H9 (cell line): ENCODE measurements at regions not wholly inside any gene's neighbourhood (a gene's known extent, or its start where the extent isn't known, plus 50 kb on each side); places are given as distances from the start of the nearest gene placed in this dataset.

Experiments used
- DNase-seq: peaks from one replicate; pipeline ENCODE4 v3.0.0-alpha.2; 2017
- H2AFZ ChIP-seq: one replicate; pipeline ENCODE4 v1.6.1; 2013; ENCODE audit warnings: mild to moderate bottlenecking, low read length, control low read depth, moderate library complexity
- H2AK5ac ChIP-seq: 2 replicates; pipeline ENCODE4 v1.6.1; 2013; ENCODE audit warnings: low read length, control low read depth, mixed read lengths; ENCODE audit not compliant: insufficient read length
- H2BK120ac ChIP-seq: one replicate; pipeline ENCODE4 v1.6.1; 2013; ENCODE audit warnings: low read depth, mild to moderate bottlenecking, low read length, control low read depth, inconsistent platforms; ENCODE audit not compliant: poor library complexity, severe bottlenecking
- H2BK12ac ChIP-seq: 2 replicates; pipeline ENCODE4 v1.6.1; 2013; ENCODE audit warnings: low read length, control low read depth, mixed read lengths, low read depth; ENCODE audit not compliant: insufficient read length
- H2BK15ac ChIP-seq: 2 replicates; pipeline ENCODE4 v1.6.1; 2013; ENCODE audit warnings: low read depth, low read length, control low read depth
- H2BK20ac ChIP-seq: one replicate; pipeline ENCODE4 v1.6.1; 2013; ENCODE audit warnings: low read depth, mild to moderate bottlenecking, low read length, control low read depth, inconsistent platforms; ENCODE audit not compliant: poor library complexity, severe bottlenecking
- H2BK5ac ChIP-seq: 2 replicates; pipeline ENCODE4 v1.6.1; 2013; ENCODE audit warnings: low read length, control low read depth, mixed read lengths; ENCODE audit not compliant: insufficient read length
- H3K14ac ChIP-seq: 2 replicates; pipeline ENCODE4 v1.6.1; 2013; ENCODE audit warnings: low read length, control low read depth; ENCODE audit not compliant: insufficient read depth
- H3K18ac ChIP-seq: 2 replicates; pipeline ENCODE4 v1.6.1; 2013; ENCODE audit warnings: low read depth, mild to moderate bottlenecking, mixed read lengths, low read length, control low read depth; ENCODE audit not compliant: insufficient read length
- H3K23ac ChIP-seq: 2 replicates; pipeline ENCODE4 v1.6.1; 2013; ENCODE audit warnings: low read length, control low read depth, mixed read lengths, low read depth; ENCODE audit not compliant: insufficient read length
- H3K23me2 ChIP-seq: 2 replicates; pipeline ENCODE4 v1.6.1; 2013; ENCODE audit warnings: low read depth, mild to moderate bottlenecking, mixed read lengths, low read length, control low read depth; ENCODE audit not compliant: insufficient read length, poor library complexity, severe bottlenecking
- H3K27ac ChIP-seq: 2 replicates; pipeline ENCODE4 v1.5.1; 2013; ENCODE audit warnings: low read length, control low read depth, mixed read lengths, low read depth; ENCODE audit not compliant: insufficient read length
- H3K27me3 ChIP-seq: 2 replicates; pipeline ENCODE4 v1.6.1; 2013; ENCODE audit warnings: low read length, control low read depth, inconsistent platforms; ENCODE audit not compliant: insufficient read depth
- H3K4ac ChIP-seq: 2 replicates; pipeline ENCODE4 v1.6.1; 2013; ENCODE audit warnings: low read depth, mild to moderate bottlenecking, control low read depth, inconsistent platforms, low read length, moderate library complexity
- H3K4me1 ChIP-seq: 2 replicates; pipeline ENCODE4 v1.6.1; 2013; ENCODE audit warnings: low read length, control low read depth, inconsistent platforms; ENCODE audit not compliant: insufficient read depth
- H3K4me2 ChIP-seq: 2 replicates; pipeline ENCODE4 v1.6.1; 2013; ENCODE audit warnings: low read length, control low read depth, mixed read lengths; ENCODE audit not compliant: insufficient read length, insufficient read depth
- H3K56ac ChIP-seq: 2 replicates; pipeline ENCODE4 v1.6.1; 2013; ENCODE audit warnings: low read depth, mild to moderate bottlenecking, mixed read lengths, low read length, control low read depth; ENCODE audit not compliant: insufficient read length
- H3K79me1 ChIP-seq: 2 replicates; pipeline ENCODE4 v1.6.1; 2013; ENCODE audit warnings: low read depth, mild to moderate bottlenecking, moderate library complexity, low read length, control low read depth, inconsistent platforms; ENCODE audit not compliant: insufficient read depth, poor library complexity, severe bottlenecking
- H3K79me2 ChIP-seq: 2 replicates; pipeline ENCODE4 v1.6.1; 2013; ENCODE audit warnings: low read length, control low read depth, inconsistent platforms; ENCODE audit not compliant: insufficient read depth
- H3K9ac ChIP-seq: 2 replicates; pipeline ENCODE4 v1.6.1; 2013; ENCODE audit warnings: low read length, control low read depth, mixed read lengths; ENCODE audit not compliant: insufficient read length; ENCODE audit errors: extremely low read depth
- H3K9me3 ChIP-seq: one replicate; pipeline ENCODE4 v1.6.1; 2013; ENCODE audit warnings: low read depth, low read length, inconsistent platforms; ENCODE audit not compliant: control insufficient read depth
- H3T11ph ChIP-seq: one replicate; pipeline ENCODE4 v1.6.1; 2013; ENCODE audit warnings: mild to moderate bottlenecking, low read length, control low read depth, inconsistent platforms
- H4K20me1 ChIP-seq: one replicate; pipeline ENCODE4 v1.6.1; 2013; ENCODE audit not compliant: control insufficient read depth, insufficient read length, insufficient read depth
- H4K5ac ChIP-seq: 2 replicates; pipeline ENCODE4 v1.6.1; 2013; ENCODE audit warnings: low read depth, mild to moderate bottlenecking, mixed read lengths, low read length, control low read depth; ENCODE audit not compliant: insufficient read length
- H4K8ac ChIP-seq: replicated peaks from 2 replicates; pipeline ENCODE4 v1.6.1; 2013; ENCODE audit warnings: low read length, control low read depth, mixed read lengths, low read depth; ENCODE audit not compliant: insufficient read length
- H4K91ac ChIP-seq: 2 replicates; pipeline ENCODE4 v1.6.1; 2013; ENCODE audit warnings: low read depth, mild to moderate bottlenecking, moderate library complexity, mixed read lengths, low read length, control low read depth; ENCODE audit not compliant: insufficient read length
- H3K27ac Mint-ChIP-seq, 3 experiments: 2 replicates in 2 of 3; 3 replicates in 1 of 3; pipeline ENCODE4 v1.8.0; 2020 to 2021; ENCODE audit warnings: mixed read lengths in 3 of 3, mild to moderate bottlenecking in 1 of 3, moderate library complexity in 1 of 3
- H3K27me3 Mint-ChIP-seq: 2 replicates; pipeline ENCODE4 v1.8.0; 2021; ENCODE audit warnings: low read depth, mild to moderate bottlenecking, moderate library complexity, mixed read lengths
- H3K36me3 Mint-ChIP-seq, 3 experiments: 2 replicates in 2 of 3; 3 replicates in 1 of 3; pipeline ENCODE4 v1.8.0; 2020 to 2021; ENCODE audit warnings: low read depth in 3 of 3, mixed read lengths in 3 of 3; ENCODE audit not compliant: insufficient read depth in 1 of 3
- H3K4me1 Mint-ChIP-seq, 2 experiments: 2 replicates each; pipeline ENCODE4 v1.8.0; 2020; ENCODE audit warnings: mixed read lengths in 2 of 2
- H3K4me3 Mint-ChIP-seq, 2 experiments: 2 replicates in 1 of 2; 3 replicates in 1 of 2; pipeline ENCODE4 v1.8.0; 2020 to 2021; ENCODE audit warnings: mild to moderate bottlenecking in 2 of 2, mixed read lengths in 2 of 2, moderate library complexity in 1 of 2
- H3K9me3 Mint-ChIP-seq, 2 experiments: 2 replicates in 1 of 2; 3 replicates in 1 of 2; pipeline ENCODE4 v1.8.0; 2020; ENCODE audit warnings: mild to moderate bottlenecking in 2 of 2, mixed read lengths in 2 of 2, moderate library complexity in 1 of 2
- WGBS: extraction: QIAGEN DNeasy Blood & Tissue Kit; methylation state at CpG from one replicate; pipeline ENCODE4 v1.1.7; 2013; ENCODE audit warnings: missing lambda C conversion rate, low lambda C conversion rate, mixed read lengths; ENCODE audit not compliant: insufficient read length; ENCODE audit errors: extremely low coverage; 5-methylcytosine and 5-hydroxymethylcytosine counted together
- TF ChIP-seq, protein P1 (sequence below): fragments of 200-600 bp; sonication (generic); conservative IDR thresholded peaks from 3 replicates; pipeline ENCODE4 v1.8.0; 2021; ENCODE audit warnings: antibody characterized with exemption, mild to moderate bottlenecking

GRCh38 chr22:49005557-49005956 is 822.1 kb downstream of the BRD1 start:
- Mint-ChIP-seq H3K9me3 (peaks cover 18 to 25% of the 10 kb centered on the region in 2 experiments), H3K27me3 (peaks cover 10% of the 10 kb centered on the region), H3K36me3 (no peaks in the 10 kb centered on the region), H3K4me1 (no peaks in the 10 kb centered on the region), H3K4me3 (no peak overlapping the region), H3K27ac (no peak overlapping the region)
- Histone ChIP-seq H3K27ac (no peak overlapping the region), H3T11ph (no peak overlapping the region), H4K8ac (no peak overlapping the region), H2AK5ac (no peak overlapping the region), H3K9ac (no peak overlapping the region), H3K14ac (no peak overlapping the region), H3K18ac (no peak overlapping the region), H2BK12ac (no peak overlapping the region), H3K4me2 (no peak overlapping the region), H3K23me2 (no peaks in the 10 kb centered on the region), H3K27me3 (no peaks in the 10 kb centered on the region), H2BK15ac (no peak overlapping the region), H4K5ac (no peak overlapping the region), H2BK120ac (no peak overlapping the region), H3K23ac (no peak overlapping the region), H3K79me2 (no peaks in the 10 kb centered on the region), H2BK5ac (no peak overlapping the region), H3K4me1 (no peaks in the 10 kb centered on the region), H3K56ac (no peak overlapping the region), H4K20me1 (no peaks in the 10 kb centered on the region), H2AFZ (no peak overlapping the region), H3K4ac (no peak overlapping the region), H2BK20ac (no peak overlapping the region), H4K91ac (no peak overlapping the region), H3K9me3 (no peaks in the 10 kb centered on the region), H3K79me1 (no peaks in the 10 kb centered on the region)
- TF ChIP-seq, protein P1, sequence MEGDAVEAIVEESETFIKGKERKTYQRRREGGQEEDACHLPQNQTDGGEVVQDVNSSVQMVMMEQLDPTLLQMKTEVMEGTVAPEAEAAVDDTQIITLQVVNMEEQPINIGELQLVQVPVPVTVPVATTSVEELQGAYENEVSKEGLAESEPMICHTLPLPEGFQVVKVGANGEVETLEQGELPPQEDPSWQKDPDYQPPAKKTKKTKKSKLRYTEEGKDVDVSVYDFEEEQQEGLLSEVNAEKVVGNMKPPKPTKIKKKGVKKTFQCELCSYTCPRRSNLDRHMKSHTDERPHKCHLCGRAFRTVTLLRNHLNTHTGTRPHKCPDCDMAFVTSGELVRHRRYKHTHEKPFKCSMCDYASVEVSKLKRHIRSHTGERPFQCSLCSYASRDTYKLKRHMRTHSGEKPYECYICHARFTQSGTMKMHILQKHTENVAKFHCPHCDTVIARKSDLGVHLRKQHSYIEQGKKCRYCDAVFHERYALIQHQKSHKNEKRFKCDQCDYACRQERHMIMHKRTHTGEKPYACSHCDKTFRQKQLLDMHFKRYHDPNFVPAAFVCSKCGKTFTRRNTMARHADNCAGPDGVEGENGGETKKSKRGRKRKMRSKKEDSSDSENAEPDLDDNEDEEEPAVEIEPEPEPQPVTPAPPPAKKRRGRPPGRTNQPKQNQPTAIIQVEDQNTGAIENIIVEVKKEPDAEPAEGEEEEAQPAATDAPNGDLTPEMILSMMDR, result no peak
- no peak for DNase-seq
- no CpG with 5 or more reads among the region's 7 CpGs for WGBS
